ENCODE measurements at regions not wholly inside any gene's neighbourhood (a gene's known extent, or its start where the extent isn't known, plus 50 kb on each side); places are given as distances from the start of the nearest gene placed in this dataset.
A peak's percentile ranks its signal among the peaks of the same experiment; 100 is the strongest.
"Not testable (repeated sequence)": the region's sequence is repeated elsewhere in the genome, so short reads cannot be mapped to it uniquely, and the experiment has no call there.

DNA sequence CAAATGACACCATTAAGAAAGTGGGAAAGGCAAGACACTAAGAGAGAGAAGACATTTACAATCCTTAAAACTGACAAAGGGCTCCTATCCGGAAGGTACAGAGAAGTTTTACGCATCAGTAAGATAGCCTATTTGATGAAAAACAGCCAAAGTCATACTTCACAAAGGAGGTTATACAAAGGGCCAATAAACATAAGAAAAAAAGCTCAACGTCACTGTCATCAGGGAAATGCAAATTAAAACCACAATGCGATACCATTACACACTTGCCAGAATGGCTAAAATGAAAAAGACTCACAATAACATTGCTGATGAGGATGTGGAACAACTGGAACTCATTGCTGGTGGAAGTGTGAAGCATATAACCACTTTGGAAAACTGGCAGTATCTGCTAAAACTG lies 168.6 kb upstream of the FAR2 start:
- in situ Hi-C loops (cut with HindIII; ENCODE audit: low pct_unique_long_range_greater_than_20kb, low sequenced_read_pairs), result no loop called here
- no peak for DNase-seq (ENCODE audit: low read depth)

DNA sequence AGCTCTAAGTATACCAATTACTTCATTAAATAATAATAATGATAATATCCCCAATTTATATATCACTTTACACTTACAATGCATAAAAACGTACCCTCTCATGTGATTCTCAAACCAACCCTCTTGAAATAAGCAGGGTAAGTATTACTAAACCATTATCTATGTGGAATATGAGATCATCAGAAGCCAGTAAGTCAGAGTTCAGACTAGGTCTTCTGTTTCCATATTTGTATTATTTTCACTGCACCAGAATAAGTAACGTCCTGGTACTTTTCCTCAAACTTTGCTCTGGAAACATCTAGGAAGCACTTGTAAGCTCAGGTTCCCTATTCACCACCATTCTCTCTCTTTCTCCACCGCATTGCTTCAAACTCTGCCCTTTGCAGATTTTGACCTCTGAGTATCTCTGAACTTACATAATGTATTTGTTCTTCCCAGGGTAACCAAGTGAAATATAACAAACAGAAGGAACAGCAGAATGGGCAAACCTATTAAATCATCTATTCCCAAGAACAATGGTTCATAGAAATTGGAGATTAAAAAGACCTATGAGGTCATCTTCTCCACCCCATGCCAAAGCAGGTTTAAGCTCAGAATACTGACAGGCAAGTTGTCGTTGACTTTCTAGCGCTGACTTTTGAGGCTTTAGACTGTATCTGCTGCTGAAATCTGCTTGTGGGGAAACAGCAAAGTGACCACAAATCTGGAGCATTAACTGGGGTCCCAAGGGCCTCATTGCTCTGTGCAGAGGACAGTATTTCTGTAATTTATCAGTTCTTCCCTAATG lies 161.3 kb upstream of the FAR2 start:
- in situ Hi-C loops (cut with HindIII; ENCODE audit: low pct_unique_long_range_greater_than_20kb, low sequenced_read_pairs), result no loop called here
- DNase-seq (ENCODE audit: low read depth), result no peak

DNA sequence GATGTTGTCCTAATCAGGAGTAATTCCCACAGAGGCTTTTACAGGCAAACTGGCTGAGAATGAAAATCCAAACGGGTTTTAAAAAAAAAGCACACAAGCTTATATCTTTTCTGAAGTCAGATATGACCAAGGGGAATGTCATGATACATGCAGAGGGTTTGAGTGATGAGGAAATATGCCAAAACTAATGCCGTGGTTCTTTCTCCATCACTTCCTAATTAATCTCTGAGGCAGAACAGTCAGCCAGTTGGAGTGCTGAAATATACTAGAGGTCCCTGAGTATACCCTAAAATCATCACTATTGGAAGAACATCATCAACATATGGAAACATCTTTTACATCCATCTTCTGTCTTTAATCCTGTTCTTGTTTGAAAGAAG lies 160.8 kb upstream of the FAR2 start:
- DNase-seq (ENCODE audit: low read depth), result no peak
- in situ Hi-C loops (cut with HindIII; ENCODE audit: low pct_unique_long_range_greater_than_20kb, low sequenced_read_pairs), result no loop called here

DNA sequence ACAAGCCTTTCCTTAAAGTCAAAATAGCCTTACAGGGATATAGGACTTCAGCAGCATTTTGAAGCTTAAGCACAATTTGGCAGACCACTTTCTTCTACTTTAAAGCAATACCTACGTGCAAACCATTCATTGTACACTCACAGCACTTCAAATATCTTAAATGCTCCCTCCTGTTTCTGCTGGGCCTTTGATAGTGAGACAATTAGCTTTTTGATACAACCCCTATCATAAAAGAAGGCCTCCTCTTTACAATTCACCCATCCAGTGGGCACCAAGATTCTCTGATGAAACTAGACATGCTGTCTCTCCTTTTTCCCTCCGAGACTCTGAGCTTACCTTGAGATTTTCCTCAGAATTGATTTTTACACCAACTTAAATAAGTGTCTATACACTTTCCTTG lies 157.5 kb upstream of the FAR2 start:
- DNase-seq (ENCODE audit: low read depth), result no peak
- in situ Hi-C loops (cut with HindIII; ENCODE audit: low pct_unique_long_range_greater_than_20kb, low sequenced_read_pairs), result no loop called here

DNA sequence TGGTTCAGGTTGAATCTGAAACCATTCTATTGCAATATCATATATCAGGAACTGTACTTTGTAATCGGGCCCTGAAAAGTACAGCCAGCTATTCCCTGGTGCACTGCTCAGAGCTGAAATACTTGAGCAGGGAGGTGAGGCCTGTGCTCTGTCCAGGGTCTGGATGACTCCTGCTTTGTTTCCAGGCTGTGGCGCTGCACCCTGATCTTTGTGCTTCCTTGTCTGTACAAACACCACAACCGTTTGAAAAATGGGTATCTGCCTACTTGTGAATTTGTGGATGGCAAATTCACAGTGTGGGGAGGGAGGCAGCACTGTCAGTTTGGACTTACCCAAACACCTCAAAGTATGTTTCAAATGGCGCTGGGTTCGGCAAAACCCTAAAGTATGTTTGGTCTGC lies 155.4 kb upstream of the FAR2 start:
- in situ Hi-C loops (cut with HindIII; ENCODE audit: low pct_unique_long_range_greater_than_20kb, low sequenced_read_pairs), result no loop called here
- no peak for DNase-seq (ENCODE audit: low read depth)

DNA sequence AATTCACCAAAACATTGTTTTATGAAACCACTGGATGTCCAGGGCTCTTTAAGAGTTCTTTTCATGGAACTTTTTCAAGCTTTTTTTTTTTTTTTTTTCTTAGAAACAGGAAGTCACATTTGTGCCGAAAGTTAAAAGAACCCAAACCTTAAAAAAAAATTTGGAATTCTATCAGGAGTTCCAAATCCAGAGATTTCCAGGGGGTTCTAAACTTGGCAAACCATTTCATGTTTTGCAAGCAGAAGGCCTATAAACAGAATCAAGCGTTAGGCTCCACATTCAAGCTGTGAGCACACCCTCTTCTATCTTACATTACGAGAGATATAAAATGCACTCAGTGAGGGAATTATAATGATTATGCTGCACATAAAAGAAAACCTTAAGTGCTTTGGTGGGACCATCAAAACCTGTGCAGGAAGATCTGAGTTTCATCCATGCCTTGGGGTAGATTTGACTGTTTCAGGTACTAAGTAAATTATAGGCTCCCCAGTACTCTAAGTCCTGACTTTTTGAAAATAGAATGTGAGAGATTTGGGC lies 154.8 kb upstream of the FAR2 start:
- in situ Hi-C loops (cut with HindIII; ENCODE audit: low pct_unique_long_range_greater_than_20kb, low sequenced_read_pairs), result no loop called here
- DNase-seq (ENCODE audit: low read depth), result no peak

DNA sequence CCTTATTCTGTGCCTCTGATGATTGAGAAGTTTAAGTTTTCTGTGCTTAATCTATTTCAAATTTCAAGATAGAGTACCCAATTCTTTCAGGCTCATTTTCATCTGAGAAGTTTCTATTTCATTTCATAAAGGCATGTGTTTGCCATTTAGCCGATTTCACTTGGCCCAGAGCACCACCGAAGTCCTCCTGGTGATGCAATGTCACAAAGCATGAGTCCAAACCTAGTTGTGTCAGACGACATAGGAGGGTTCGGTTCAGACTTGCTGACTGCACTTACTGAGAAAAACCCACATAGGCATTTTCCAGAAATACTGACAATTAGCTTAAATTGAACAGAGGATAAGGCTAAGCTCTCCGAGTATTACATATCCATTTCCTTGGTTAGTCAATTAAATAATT lies 152.4 kb upstream of the FAR2 start:
- in situ Hi-C loops (cut with HindIII; ENCODE audit: low pct_unique_long_range_greater_than_20kb, low sequenced_read_pairs), result no loop called here
- no peak for DNase-seq (ENCODE audit: low read depth)

DNA sequence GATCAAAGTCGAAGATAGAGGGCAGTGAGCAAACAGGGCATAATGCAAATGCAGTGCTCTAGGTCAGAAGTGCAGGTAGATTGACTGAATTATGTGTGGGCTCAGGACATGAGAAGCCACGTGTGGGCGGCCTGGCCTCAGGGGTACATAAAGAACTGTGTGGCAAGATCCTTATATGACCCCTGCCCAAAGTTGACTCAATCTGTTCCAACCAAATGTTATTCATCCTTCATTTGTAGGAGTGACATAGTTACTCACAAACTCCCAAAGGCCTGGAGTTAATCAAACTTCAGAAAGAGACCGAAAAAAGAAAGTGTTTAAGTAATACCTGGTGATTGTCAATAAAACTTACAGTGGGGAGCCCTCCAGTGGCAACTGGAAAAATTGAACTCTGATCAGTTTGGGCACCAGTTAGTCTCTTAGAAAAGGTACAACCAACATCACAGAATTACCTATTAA lies 150.4 kb upstream of the FAR2 start:
- in situ Hi-C loops (cut with HindIII; ENCODE audit: low pct_unique_long_range_greater_than_20kb, low sequenced_read_pairs), result no loop called here
- DNase-seq (ENCODE audit: low read depth), result peak; percentile 13

DNA sequence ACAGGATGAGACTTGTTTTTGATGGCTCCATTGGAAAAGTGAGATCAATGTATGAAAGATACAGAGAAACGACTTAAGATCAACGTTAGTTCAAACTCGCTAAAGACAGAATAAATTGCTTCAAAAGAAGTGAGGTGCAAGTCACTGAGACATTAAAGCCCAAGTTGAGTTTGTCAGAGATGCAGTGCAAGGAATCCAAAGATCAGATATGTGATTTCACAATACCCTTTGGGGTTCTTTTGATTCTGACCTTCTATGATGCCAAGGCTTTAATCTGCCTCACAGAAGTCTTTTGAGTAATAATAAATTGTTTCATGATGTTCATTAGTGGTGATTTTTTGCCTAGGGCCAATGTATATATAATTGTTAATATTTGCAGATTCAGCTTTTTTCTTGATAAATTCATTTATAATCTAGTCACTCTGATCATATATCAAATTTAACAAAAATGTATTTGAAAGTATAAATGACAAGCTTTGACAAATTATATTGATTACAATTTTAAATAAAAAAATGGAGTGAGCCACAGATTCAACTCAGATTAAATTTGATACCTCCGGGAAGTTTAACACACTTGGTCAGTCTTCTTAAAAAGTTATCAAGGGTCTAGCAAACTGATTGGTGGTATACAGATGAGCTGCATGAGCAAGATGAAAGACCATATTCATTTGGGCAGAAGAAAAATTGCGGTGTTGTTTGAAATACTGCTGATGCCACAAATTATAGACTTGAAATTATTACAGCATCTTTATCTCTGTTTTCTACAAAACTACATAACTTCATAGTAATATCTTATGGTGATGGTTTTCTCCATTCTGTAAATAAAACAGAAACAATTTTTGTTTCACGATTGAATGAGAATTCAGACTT lies 144.8 kb upstream of the FAR2 start:
- in situ Hi-C loops (cut with HindIII; ENCODE audit: low pct_unique_long_range_greater_than_20kb, low sequenced_read_pairs), result no loop called here
- no peak for DNase-seq (ENCODE audit: low read depth)

DNA sequence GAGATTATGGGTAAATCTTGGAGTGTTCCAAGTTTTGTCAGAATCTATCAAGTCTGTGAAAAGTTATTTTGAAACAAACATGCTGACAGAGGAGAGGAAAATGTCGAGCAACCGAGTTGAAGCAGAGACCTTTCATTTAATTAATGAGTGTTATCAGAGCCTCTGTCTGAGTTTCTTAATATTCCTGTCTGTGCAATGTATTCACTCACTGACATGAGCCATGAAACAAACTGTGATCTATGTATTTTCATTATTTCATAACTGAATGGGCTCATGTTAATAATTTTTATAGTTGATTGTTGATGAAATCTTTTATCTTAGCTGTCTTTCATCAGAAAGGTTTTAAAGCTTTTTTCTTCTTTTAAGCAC lies 144.2 kb upstream of the FAR2 start:
- DNase-seq (ENCODE audit: low read depth), result no peak
- in situ Hi-C loops (cut with HindIII; ENCODE audit: low pct_unique_long_range_greater_than_20kb, low sequenced_read_pairs), result no loop called here

DNA sequence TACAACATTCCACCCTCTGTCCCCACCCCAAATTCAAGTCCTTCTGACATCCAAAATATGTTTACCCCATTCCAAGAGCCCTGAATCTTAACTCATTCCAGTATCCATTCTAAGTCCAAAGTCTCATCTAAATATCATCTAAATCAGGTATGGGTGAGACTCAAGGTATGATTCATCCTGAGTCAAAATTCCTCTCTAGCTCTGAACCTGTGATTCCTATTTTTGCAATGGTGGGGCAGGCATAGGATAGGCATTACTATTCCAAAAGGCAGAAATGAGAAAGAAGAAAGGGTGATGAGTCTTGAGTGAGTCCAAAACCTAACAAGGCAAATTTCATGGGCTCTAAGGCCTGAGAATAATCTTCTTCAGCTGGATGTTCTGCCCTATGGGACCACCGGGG lies 140.3 kb upstream of the FAR2 start:
- DNase-seq (ENCODE audit: low read depth), result no peak
- in situ Hi-C loops (cut with HindIII; ENCODE audit: low pct_unique_long_range_greater_than_20kb, low sequenced_read_pairs), result no loop called here

DNA sequence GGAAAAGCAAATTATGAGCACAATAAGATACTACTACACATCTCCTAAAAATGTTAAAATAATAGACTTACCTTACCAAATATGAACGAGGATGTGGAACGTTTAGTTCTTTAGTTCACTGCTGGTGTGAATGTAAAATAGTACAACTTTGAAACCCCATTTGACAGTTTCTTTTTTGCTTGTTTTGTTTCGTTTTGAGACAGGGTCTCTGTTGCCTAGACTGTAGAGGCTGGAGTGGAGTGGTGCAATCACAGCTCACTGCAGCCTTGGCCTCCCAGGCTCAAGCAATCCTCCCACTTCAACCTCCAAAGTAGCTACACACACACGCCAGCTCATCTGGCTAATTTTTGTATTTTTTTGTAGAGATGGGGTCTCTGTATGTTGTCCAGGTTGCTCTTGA lies 136.4 kb upstream of the FAR2 start:
- no peak for DNase-seq (ENCODE audit: low read depth)
- in situ Hi-C loops (cut with HindIII; ENCODE audit: low pct_unique_long_range_greater_than_20kb, low sequenced_read_pairs), result no loop called here

DNA sequence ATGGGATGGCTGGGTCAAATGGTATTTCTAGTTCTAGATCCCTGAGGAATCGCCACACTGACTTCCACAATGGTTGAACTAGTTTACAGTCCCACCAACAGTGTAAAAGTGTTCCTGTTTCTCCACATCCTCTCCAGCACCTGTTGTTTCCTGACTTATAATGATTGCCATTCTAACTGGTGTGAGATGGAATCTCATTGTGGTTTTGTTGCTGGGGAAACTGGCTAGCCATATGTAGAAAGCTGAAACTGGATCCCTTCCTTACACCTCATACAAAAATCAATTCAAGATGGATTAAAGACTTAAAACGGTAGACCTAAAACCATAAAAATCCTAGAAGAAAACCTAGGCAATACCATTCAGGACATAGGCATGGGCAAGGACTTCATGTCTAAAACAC lies 131.5 kb upstream of the FAR2 start:
- DNase-seq (ENCODE audit: low read depth); in situ Hi-C loops (cut with HindIII; ENCODE audit: low pct_unique_long_range_greater_than_20kb, low sequenced_read_pairs): not testable (repeated sequence)

DNA sequence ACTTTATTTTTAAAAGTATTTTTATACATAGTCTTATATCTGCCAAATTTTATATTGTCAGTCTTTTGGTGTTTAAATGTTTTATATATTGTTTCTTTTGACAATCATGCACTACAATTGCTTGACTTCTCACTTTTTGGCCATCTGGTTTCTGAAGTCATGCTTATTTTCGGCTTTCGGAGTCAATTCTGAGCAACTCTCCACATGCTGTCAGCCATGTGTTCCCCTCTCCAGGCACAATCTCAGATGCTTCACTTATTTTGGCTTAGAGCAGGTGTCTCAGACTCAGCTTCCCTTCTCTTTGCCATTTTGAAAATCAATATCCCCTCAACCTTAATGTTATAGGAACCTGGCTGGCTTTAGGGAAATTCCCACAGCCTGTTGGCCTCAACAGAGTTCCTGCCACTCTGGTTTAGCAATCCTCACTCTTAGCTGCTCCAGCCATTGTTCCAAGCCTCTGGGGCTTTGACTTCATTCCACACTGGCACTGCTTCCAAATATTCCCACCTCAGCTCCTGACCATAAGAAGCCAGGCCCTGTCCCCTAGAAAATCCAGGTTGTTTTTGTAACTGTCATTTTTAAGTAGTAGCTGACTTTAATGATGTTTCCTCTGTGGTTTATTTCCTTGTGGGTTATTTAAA lies 125.5 kb upstream of the FAR2 start:
- no peak for DNase-seq (ENCODE audit: low read depth)
- in situ Hi-C loops (cut with HindIII; ENCODE audit: low pct_unique_long_range_greater_than_20kb, low sequenced_read_pairs), result no loop called here

DNA sequence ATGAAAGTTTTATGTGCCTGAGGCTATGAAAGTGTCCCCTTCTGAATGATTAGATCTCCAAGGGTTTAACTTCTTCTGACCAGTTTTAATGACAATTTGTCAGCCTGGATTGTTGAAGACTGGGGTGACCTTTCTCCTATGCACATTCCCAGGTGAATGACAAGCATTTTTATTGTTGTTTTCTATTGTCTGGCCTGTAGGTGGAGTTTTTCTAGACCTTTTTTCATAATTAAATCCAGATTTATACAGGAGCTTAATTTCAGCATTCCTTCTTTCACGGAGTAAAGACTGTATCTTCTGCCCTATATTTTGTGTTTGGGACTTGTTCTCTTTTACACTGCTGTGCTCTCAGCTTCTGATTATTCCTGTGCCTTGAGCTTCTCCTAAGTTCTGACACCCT lies 125.0 kb upstream of the FAR2 start:
- in situ Hi-C loops (cut with HindIII; ENCODE audit: low pct_unique_long_range_greater_than_20kb, low sequenced_read_pairs), result no loop called here
- DNase-seq (ENCODE audit: low read depth), result peak; percentile 10

DNA sequence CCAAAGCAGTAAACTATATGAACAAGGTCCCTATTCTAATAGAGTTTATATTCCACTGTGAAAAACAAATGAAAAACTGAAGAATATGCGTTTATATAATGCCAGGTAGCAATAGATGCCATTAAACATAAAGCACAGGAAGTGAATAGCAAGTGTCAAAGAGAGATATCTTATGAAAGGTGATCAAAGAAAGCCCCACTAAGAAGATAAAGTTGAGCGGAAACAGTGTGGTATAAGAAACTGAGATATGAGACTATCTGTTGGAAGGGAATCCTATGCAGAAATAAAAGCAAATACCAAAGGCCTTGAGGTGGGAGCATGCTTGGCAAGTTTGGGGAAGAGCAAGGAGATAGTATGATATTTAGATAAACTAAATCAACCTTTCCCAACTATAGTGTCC lies 123.1 kb upstream of the FAR2 start:
- in situ Hi-C loops (cut with HindIII; ENCODE audit: low pct_unique_long_range_greater_than_20kb, low sequenced_read_pairs), result no loop called here

DNA sequence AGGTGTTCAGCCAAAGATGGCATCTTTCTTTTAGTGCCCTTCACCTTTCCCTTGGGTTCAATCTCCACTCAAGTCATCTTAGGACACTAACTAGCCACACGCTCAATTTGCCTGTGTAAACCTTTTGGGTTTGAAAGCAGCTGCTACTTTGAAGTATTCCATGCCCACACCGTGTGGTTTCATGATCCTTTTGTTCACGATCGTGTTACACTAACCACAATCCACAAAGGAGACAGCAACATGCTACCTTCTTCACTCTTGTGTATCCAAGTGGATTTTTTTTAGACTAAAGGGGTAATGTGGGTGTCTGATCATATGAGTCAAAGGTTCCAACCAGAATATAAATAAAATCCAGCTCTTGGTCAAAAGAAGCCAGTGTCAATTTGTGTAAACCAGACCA lies 122.7 kb upstream of the FAR2 start:
- DNase-seq (ENCODE audit: low read depth), result no peak
- in situ Hi-C loops (cut with HindIII; ENCODE audit: low pct_unique_long_range_greater_than_20kb, low sequenced_read_pairs), result no loop called here

More for the DNA sequence above, 123.1 kb upstream of the FAR2 start:
- no peak for DNase-seq (ENCODE audit: low read depth)

DNA sequence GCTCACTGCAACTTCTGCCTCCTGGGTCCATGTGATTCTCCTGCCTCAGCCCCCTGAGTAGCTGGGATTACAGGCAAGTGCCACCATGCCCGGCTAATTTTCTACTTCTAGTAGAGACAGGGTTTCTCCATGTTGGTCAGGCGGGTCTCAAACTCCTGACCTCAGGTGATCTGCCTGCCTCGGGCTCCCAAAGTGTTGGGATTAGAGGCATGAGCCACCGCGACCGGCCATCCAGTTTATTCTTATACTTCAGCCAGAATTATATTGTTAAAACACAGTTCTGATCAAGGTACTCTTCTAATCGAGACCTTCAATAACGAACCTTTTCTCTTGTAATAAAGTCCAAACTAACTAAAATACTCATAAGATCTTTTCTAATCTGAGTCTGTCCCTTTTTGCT lies 119.6 kb upstream of the FAR2 start:
- in situ Hi-C loops (cut with HindIII; ENCODE audit: low pct_unique_long_range_greater_than_20kb, low sequenced_read_pairs); DNase-seq (ENCODE audit: low read depth): not testable (repeated sequence)

DNA sequence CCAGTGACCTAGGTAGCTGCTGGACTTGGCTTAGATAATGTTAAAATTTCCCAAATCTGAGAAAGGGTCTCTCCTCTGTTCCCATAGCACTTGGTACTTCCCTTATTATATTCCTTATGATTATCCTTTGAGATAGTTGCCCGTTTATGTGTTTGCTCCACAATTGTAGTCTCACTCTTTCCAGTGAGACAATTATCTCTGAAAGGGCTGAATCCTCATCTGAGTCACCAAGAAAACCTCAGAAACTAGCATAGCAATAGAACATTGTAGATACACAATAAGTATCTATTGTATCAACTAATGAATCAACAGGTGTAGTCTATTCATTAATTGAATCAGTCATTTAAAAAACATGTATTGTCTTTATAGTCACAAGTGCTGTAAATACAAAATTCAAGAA lies 119.1 kb upstream of the FAR2 start:
- in situ Hi-C loops (cut with HindIII; ENCODE audit: low pct_unique_long_range_greater_than_20kb, low sequenced_read_pairs), result no loop called here
- DNase-seq (ENCODE audit: low read depth), result no peak
